Suprapubic skin (tissue), 4 donors: ENCODE measurements at regions not wholly inside any gene's neighbourhood (a gene's known extent, or its start where the extent isn't known, plus 50 kb on each side); places are given as distances from the start of the nearest gene placed in this dataset.
"Not testable (repeated sequence)": the region's sequence is repeated elsewhere in the genome, so short reads cannot be mapped to it uniquely, and the experiment has no call there.

Experiments
- CTCF ChIP-seq, 2 donors: fragments of 200-600 bp in 1 of 2; fragments of 450-650 bp in 1 of 2; sonication (generic) in 1 of 2; IDR thresholded peaks; one replicate each; pipeline ENCODE4 v1.5.1; 2016 to 2019; ENCODE audit warnings: antibody characterized with exemption in 2 of 2, mild to moderate bottlenecking in 1 of 2, moderate library complexity in 1 of 2
- EP300 ChIP-seq: sonication (generic); formaldehyde crosslinking; IDR thresholded peaks from one replicate; pipeline ENCODE4 v1.6.1; 2017; ENCODE audit warnings: antibody characterized with exemption
- POLR2A ChIP-seq, 2 donors: fragments of 450-650 bp; IDR thresholded peaks; one replicate each; pipeline ENCODE4 v1.6.1; 2017; ENCODE audit warnings: antibody characterized with exemption in 2 of 2, mild to moderate bottlenecking in 2 of 2, moderate library complexity in 2 of 2
- POLR2AphosphoS5 ChIP-seq, 3 donors: sonication (generic); formaldehyde crosslinking; IDR thresholded peaks; one replicate each; pipeline ENCODE4 v1.6.1; 2017; ENCODE audit warnings: antibody characterized with exemption in 3 of 3

- not testable (repeated sequence) for TF ChIP-seq POLR2A (IDR thresholded peaks at IDR 0.05); CTCF (IDR thresholded peaks at IDR 0.05); EP300; POLR2AphosphoS5 (IDR thresholded peaks at IDR 0.05)
Measured at GRCh38 chr9:62869061-62869460, 1679.2 kb downstream of the SPATA31A7 start.
